ENCODE measurements at regions not wholly inside any gene's neighbourhood (a gene's known extent, or its start where the extent isn't known, plus 50 kb on each side); places are given as distances from the start of the nearest gene placed in this dataset.

GRCh38 chr14:66177935-66178334 is 308.2 kb upstream of the CCDC196 start:
- TF ChIP-seq POLR2A (IDR thresholded peaks at IDR 0.05): no peak
- no peak for TF ChIP-seq CTCF (IDR thresholded peaks at IDR 0.05)
